Esophagus muscularis mucosa (tissue), 4 donors: ENCODE measurements at regions not wholly inside any gene's neighbourhood (a gene's known extent, or its start where the extent isn't known, plus 50 kb on each side); places are given as distances from the start of the nearest gene placed in this dataset.

ENCODE experiments used
- CTCF ChIP-seq, 3 experiments: fragments of 200-600 bp in 2 of 3; fragments of 450-650 bp in 1 of 3; sonication (generic) in 2 of 3; IDR thresholded peaks; one replicate each; pipeline ENCODE4 v1.5.1; 2017 to 2019; ENCODE audit warnings: antibody characterized with exemption in 3 of 3, mild to moderate bottlenecking in 2 of 3, moderate library complexity in 1 of 3
- EP300 ChIP-seq: sonication (generic); formaldehyde crosslinking; IDR thresholded peaks from one replicate; pipeline ENCODE4 v1.6.1; 2017; ENCODE audit warnings: antibody characterized with exemption
- POLR2A ChIP-seq: fragments of 450-650 bp; IDR thresholded peaks from one replicate; pipeline ENCODE4 v1.6.1; 2017; ENCODE audit warnings: antibody characterized with exemption, moderate library complexity, mild to moderate bottlenecking, low read depth
- POLR2AphosphoS5 ChIP-seq, 2 donors: sonication (generic); formaldehyde crosslinking; IDR thresholded peaks; one replicate each; pipeline ENCODE4 v1.6.1; 2017; ENCODE audit warnings: antibody characterized with exemption in 2 of 2

- no peak for TF ChIP-seq CTCF (IDR thresholded peaks at IDR 0.05)
- no peak for TF ChIP-seq POLR2A
- no peak for TF ChIP-seq EP300
- TF ChIP-seq POLR2AphosphoS5 (IDR thresholded peaks at IDR 0.05): no peak
These were observed 158.9 kb upstream of the AGR3 start for GRCh38 chr7:17040716-17041115.
